HepG2 (cell line): ENCODE measurements at regions not wholly inside any gene's neighbourhood (a gene's known extent, or its start where the extent isn't known, plus 50 kb on each side); places are given as distances from the start of the nearest gene placed in this dataset.
A peak's percentile ranks its signal among the peaks of the same experiment; 100 is the strongest.

Source experiments
- ELF3 ChIP-seq: IDR thresholded peaks from 2 replicates; pipeline ENCODE4 v1.6.1; 2016; ENCODE audit warnings: missing genetic modification reagents, missing compliant biosample characterization
- HNF1A ChIP-seq, 2 experiments: sonication (generic) in 1 of 2; formaldehyde crosslinking in 1 of 2; IDR thresholded peaks; 2 replicates each; pipeline versions ENCODE4 v1.4.0 to v1.6.1; 2016 to 2020; ENCODE audit warnings: borderline replicate concordance in 1 of 2, low read depth in 1 of 2, mild to moderate bottlenecking in 1 of 2, missing genetic modification reagents in 1 of 2
- KIAA2018 ChIP-seq: sonication (generic); formaldehyde crosslinking; IDR thresholded peaks from 2 replicates; pipeline ENCODE4 v1.5.0; 2020; ENCODE audit warnings: mild to moderate bottlenecking, missing genetic modification reagents, borderline replicate concordance
- MTF2 ChIP-seq: sonication (generic); formaldehyde crosslinking; IDR thresholded peaks from 2 replicates; pipeline ENCODE4 v1.5.0; 2020; ENCODE audit warnings: missing genetic modification reagents, borderline replicate concordance
- SIX4 ChIP-seq: sonication (generic); formaldehyde crosslinking; IDR thresholded peaks from 2 replicates; pipeline ENCODE4 v1.4.0; 2020; ENCODE audit warnings: missing genetic modification reagents
- TEF ChIP-seq: sonication (generic); formaldehyde crosslinking; IDR thresholded peaks from 2 replicates; pipeline ENCODE4 v1.5.0; 2020; ENCODE audit warnings: missing genetic modification reagents
- ZFP36L2 ChIP-seq: sonication (generic); formaldehyde crosslinking; IDR thresholded peaks from 2 replicates; pipeline ENCODE4 v1.4.0; 2020; ENCODE audit warnings: missing genetic modification reagents
- ZFX ChIP-seq: sonication (generic); formaldehyde crosslinking; IDR thresholded peaks from 2 replicates; pipeline ENCODE4 v1.4.0; 2020; ENCODE audit warnings: mild to moderate bottlenecking, low read depth, missing genetic modification reagents, moderate library complexity
- ZNF235 ChIP-seq: sonication (generic); formaldehyde crosslinking; IDR thresholded peaks from 2 replicates; pipeline ENCODE4 v1.8.1; 2023; ENCODE audit warnings: mild to moderate bottlenecking, missing genetic modification reagents, borderline replicate concordance
- ZNF446 ChIP-seq: sonication (generic); formaldehyde crosslinking; IDR thresholded peaks from 2 replicates; pipeline ENCODE4 v1.5.0; 2020; ENCODE audit warnings: mild to moderate bottlenecking, missing genetic modification reagents
- ZNF766 ChIP-seq: sonication (generic); formaldehyde crosslinking; IDR thresholded peaks from 2 replicates; pipeline ENCODE4 v1.5.0; 2020; ENCODE audit warnings: missing genetic modification reagents, borderline replicate concordance
- TF ChIP-seq, protein P1 (sequence below): sonication (generic); formaldehyde crosslinking; IDR thresholded peaks from 2 replicates; pipeline ENCODE4 v1.9.0; 2022; ENCODE audit warnings: missing genetic modification reagents, mild to moderate bottlenecking, borderline replicate concordance

GRCh38 chr12:93122569-93123091 lies 193.5 kb upstream of the EEA1 start (continued):
- TF ChIP-seq KIAA2018 = no peak
- no peak for TF ChIP-seq ZNF235
- TF ChIP-seq HNF1A (IDR thresholded peaks at IDR 0.05; ENCODE audit: low read depth) = peak; percentile 57; the same call in 1 of the 2 replicates
- TF ChIP-seq HNF1A (CRISPR knock-in tag; IDR thresholded peaks at IDR 0.05; ENCODE audit: borderline replicate concordance) = peak; percentile 77; the same call in 1 of the 2 replicates
- no peak for TF ChIP-seq SIX4 (CRISPR knock-in tag)
- TF ChIP-seq ZFX = peak; percentile 63; the same call in 1 of the 2 replicates
- TF ChIP-seq, protein P1, sequence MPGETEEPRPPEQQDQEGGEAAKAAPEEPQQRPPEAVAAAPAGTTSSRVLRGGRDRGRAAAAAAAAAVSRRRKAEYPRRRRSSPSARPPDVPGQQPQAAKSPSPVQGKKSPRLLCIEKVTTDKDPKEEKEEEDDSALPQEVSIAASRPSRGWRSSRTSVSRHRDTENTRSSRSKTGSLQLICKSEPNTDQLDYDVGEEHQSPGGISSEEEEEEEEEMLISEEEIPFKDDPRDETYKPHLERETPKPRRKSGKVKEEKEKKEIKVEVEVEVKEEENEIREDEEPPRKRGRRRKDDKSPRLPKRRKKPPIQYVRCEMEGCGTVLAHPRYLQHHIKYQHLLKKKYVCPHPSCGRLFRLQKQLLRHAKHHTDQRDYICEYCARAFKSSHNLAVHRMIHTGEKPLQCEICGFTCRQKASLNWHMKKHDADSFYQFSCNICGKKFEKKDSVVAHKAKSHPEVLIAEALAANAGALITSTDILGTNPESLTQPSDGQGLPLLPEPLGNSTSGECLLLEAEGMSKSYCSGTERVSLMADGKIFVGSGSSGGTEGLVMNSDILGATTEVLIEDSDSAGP (CRISPR knock-in tag) = no peak
- TF ChIP-seq TEF = no peak
- TF ChIP-seq MTF2 (CRISPR knock-in tag) = peak; percentile 56; the same call in 1 of the 2 replicates
- peak; percentile 59 for TF ChIP-seq ELF3 (CRISPR knock-in tag)
- no peak for TF ChIP-seq ZNF766 (CRISPR knock-in tag)
- no peak for TF ChIP-seq ZFP36L2 (CRISPR knock-in tag)
- no peak for TF ChIP-seq ZNF446
